Astrocyte of the spinal cord (primary cell): ENCODE measurements at regions not wholly inside any gene's neighbourhood (a gene's known extent, or its start where the extent isn't known, plus 50 kb on each side); places are given as distances from the start of the nearest gene placed in this dataset.

Experiments
- DNase-seq: peaks from one replicate; pipeline ENCODE4 v3.0.0; 2011; ENCODE audit warnings: low read depth, low spot score
- H3K4me3 ChIP-seq: 2 replicates; pipeline ENCODE4 v1.5.1; 2011; ENCODE audit warnings: low read depth, mild to moderate bottlenecking, low read length, moderate library complexity
- CTCF ChIP-seq: IDR thresholded peaks from 2 replicates; pipeline ENCODE4 v1.5.1; 2012; ENCODE audit warnings: low read depth, mild to moderate bottlenecking, low read length, inconsistent platforms
- in situ Hi-C: cut with HindIII; loops from 2 replicates; pipeline ENCODE4 v1.10.0; 2017; ENCODE audit warnings: low sequenced_read_pairs

- DNase-seq: no peak
- TF ChIP-seq CTCF: no peak
- H3K4me3 ChIP-seq: no peak overlapping the region
- in situ Hi-C loops: no loop called here
Measured at GRCh38 chr20:59398537-59399205, 98.3 kb downstream of the EDN3 start.

GRCh38 chr20:59399426-59400099 is 99.2 kb downstream of the EDN3 start:
- TF ChIP-seq CTCF: no peak
- in situ Hi-C loops: no loop called here
- DNase-seq: no peak
- H3K4me3 ChIP-seq: no peak overlapping the region

GRCh38 chr20:59400708-59401107 is 100.3 kb downstream of the EDN3 start:
- TF ChIP-seq CTCF: no peak
- in situ Hi-C loops: no loop called here
- no peak for DNase-seq
- H3K4me3 ChIP-seq: no peak overlapping the region

GRCh38 chr20:59402681-59403080 is 102.3 kb downstream of the EDN3 start:
- DNase-seq: no peak
- in situ Hi-C loops: no loop called here
- TF ChIP-seq CTCF: no peak
- no peak overlapping the region for H3K4me3 ChIP-seq

GRCh38 chr20:59403261-59403961 is 103.0 kb downstream of the EDN3 start:
- peak; percentile 62 for TF ChIP-seq CTCF
- H3K4me3 ChIP-seq: no peak overlapping the region
- in situ Hi-C loops: no loop called here
- no peak for DNase-seq

- in situ Hi-C loops: no loop called here
- no peak for TF ChIP-seq CTCF
- DNase-seq: no peak
- H3K4me3 ChIP-seq: no peak overlapping the region
Measured at GRCh38 chr20:59403962-59404314, 103.5 kb downstream of the EDN3 start.
